Peyer's patch (tissue), 4 donors: ENCODE measurements at regions not wholly inside any gene's neighbourhood (a gene's known extent, or its start where the extent isn't known, plus 50 kb on each side); places are given as distances from the start of the nearest gene placed in this dataset.

ENCODE experiments used
- POLR2A ChIP-seq, 2 donors: fragments of 450-650 bp; IDR thresholded peaks; one replicate each; pipeline ENCODE4 v1.5.1; 2017; ENCODE audit warnings: antibody characterized with exemption in 2 of 2, mild to moderate bottlenecking in 2 of 2, moderate library complexity in 2 of 2
- TF ChIP-seq, protein P1 (sequence below), 6 experiments: fragments of 450-650 bp in 4 of 6; fragments of 200-600 bp in 2 of 6; sonication (generic) in 1 of 6; IDR thresholded peaks; one replicate each; pipeline ENCODE4 v1.5.1; 2017 to 2019; ENCODE audit warnings: antibody characterized with exemption in 6 of 6, mild to moderate bottlenecking in 3 of 6, moderate library complexity in 1 of 6

DNA sequence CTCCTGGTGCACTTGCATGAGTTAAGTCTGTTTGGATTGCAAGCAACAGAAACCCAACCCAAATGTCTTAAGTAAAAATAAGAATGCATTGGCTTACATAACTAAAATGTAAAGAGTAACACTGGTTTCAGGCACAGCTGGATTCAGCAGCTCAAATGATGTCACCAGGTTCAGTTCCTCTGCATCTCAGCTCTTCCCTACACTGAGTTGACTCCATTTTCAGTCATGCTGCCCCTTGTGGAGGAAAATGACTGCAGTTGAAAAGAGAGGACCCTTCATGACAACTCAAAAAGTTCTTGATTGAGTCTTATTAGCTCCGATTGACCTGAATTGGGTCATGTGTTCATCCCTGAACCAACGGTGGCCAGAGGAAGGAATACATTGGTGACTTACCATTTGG is 138.5 kb upstream of the ABI3BP start:
- TF ChIP-seq, protein P1, sequence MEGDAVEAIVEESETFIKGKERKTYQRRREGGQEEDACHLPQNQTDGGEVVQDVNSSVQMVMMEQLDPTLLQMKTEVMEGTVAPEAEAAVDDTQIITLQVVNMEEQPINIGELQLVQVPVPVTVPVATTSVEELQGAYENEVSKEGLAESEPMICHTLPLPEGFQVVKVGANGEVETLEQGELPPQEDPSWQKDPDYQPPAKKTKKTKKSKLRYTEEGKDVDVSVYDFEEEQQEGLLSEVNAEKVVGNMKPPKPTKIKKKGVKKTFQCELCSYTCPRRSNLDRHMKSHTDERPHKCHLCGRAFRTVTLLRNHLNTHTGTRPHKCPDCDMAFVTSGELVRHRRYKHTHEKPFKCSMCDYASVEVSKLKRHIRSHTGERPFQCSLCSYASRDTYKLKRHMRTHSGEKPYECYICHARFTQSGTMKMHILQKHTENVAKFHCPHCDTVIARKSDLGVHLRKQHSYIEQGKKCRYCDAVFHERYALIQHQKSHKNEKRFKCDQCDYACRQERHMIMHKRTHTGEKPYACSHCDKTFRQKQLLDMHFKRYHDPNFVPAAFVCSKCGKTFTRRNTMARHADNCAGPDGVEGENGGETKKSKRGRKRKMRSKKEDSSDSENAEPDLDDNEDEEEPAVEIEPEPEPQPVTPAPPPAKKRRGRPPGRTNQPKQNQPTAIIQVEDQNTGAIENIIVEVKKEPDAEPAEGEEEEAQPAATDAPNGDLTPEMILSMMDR (IDR thresholded peaks at IDR 0.05): no peak
- TF ChIP-seq POLR2A (IDR thresholded peaks at IDR 0.05): no peak
